ENCODE measurements at regions not wholly inside any gene's neighbourhood (a gene's known extent, or its start where the extent isn't known, plus 50 kb on each side); places are given as distances from the start of the nearest gene placed in this dataset.

DNA sequence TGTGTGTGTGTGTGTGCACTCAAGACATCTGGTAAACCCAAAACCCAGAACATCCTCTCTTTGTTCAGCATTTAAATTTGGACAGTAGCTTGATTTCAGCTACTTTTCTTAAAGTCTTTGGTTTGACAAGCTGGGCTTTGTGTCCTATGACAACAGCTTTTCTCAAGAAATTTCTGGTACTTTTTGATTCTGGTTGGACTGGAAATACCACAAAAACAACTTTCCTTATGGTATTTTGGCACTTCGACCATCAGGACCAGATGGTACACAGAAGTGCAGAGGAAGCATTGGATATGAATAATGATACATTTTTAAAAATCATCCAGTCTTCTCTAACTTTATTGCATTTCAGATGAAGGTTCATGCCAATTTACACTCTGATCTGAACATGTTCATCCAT is 286.6 kb upstream of the FLRT2 start:
- H3K36me3 ChIP-seq (ENCODE audit: control insufficient read depth, insufficient read depth, low read length): no peaks in the 10 kb centered on the region
- H3K4me1 ChIP-seq (ENCODE audit: control insufficient read depth, insufficient read depth, low read length): no peaks in the 10 kb centered on the region
- H3K4me3 ChIP-seq (ENCODE audit: low read depth, low read length): no peak overlapping the region
- H3K27ac ChIP-seq (ENCODE audit: low read depth, low read length): no peak overlapping the region
- whole genome bisulfite sequencing (ENCODE audit: insufficient coverage): no CpG with 5 or more reads among the region's 1 CpG
- DNase-seq (ENCODE audit: low read depth in 4 of 6, low spot score in 6 of 6): peak in 1 of 6 donors; percentile 94
- H3K27me3 ChIP-seq (ENCODE audit: control insufficient read depth, insufficient read depth, low read length): no peaks in the 10 kb centered on the region
- no peaks in the 10 kb centered on the region for H3K9me3 ChIP-seq (ENCODE audit: control insufficient read depth, insufficient read depth, low read length)

DNA sequence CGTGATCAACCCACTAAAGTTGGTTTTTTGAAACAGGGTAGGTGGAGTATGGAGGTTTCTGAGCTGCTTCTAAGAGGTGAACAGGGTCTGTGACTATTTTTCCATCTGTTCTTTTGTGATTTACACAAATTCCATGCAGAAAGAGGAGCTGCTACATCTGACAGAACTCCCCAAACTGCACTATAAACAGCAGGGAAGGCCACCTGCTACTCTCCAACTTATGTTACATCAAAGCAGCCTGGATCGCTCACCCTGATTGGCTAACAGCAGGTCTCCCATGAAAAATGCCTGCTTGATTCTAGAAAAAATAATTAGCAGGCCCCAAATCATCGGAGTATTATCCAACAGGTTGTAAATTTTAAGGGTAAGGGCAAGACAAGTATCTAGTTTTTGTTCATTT is 282.9 kb upstream of the FLRT2 start:
- Histone ChIP-seq H3K4me1 (ENCODE audit: control insufficient read depth, insufficient read depth, low read length) (peaks cover 3% of the 10 kb centered on the region), H3K27me3 (ENCODE audit: control insufficient read depth, insufficient read depth, low read length) (no peaks in the 10 kb centered on the region), H3K27ac (ENCODE audit: low read depth, low read length) (no peak overlapping the region), H3K9me3 (ENCODE audit: control insufficient read depth, insufficient read depth, low read length) (no peaks in the 10 kb centered on the region), H3K36me3 (ENCODE audit: control insufficient read depth, insufficient read depth, low read length) (no peaks in the 10 kb centered on the region), H3K4me3 (ENCODE audit: low read depth, low read length) (no peak overlapping the region)
- WGBS (ENCODE audit: insufficient coverage): 46% methylated on average over 2 of the region's 3 CpGs
- peak in 2 of 6 donors; percentile 78 to 83 for DNase-seq (ENCODE audit: low read depth in 4 of 6, low spot score in 6 of 6)

DNA sequence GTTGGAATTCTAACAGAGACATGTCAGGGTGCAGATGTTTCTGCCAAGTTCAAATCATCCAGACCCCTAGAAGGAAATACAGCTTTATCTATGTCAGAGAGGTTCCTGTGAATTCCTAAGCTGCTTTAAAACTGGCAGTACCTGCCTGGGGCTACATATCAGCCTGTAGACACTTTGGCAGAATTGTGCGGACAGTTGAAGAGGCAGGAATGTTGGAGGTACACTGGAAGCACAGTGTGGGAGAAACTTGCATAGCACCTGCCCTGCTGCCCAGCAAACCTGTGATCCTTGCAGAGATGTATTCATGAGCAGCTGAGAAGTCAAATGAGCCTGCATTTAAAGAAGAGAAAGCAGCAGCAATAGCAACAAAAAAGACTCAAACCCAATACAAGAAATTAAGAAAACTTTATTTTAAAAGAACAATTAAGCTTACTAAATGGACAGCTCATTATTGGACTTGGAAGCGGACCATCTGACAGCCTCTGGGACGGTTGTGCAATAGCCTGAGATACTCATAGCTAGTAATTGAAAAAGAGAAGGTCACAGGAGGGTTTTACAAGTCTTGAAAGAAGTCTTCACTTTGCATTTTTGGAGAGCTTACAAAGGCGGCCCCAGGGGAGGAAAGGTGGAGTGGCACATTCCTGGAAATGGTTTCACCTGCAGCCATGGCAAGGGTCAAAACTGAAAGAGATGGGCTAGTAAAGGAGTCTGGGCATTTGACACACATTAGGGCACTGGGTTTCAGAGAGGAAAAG is 280.9 kb upstream of the FLRT2 start:
- no peak for DNase-seq (ENCODE audit: low read depth in 4 of 6, low spot score in 6 of 6)
- Histone ChIP-seq H3K27me3 (ENCODE audit: control insufficient read depth, insufficient read depth, low read length) (no peaks in the 10 kb centered on the region), H3K9me3 (ENCODE audit: control insufficient read depth, insufficient read depth, low read length) (no peaks in the 10 kb centered on the region), H3K27ac (ENCODE audit: low read depth, low read length) (no peak overlapping the region), H3K4me3 (ENCODE audit: low read depth, low read length) (no peak overlapping the region), H3K36me3 (ENCODE audit: control insufficient read depth, insufficient read depth, low read length) (no peaks in the 10 kb centered on the region), H3K4me1 (ENCODE audit: control insufficient read depth, insufficient read depth, low read length) (peaks cover 3% of the 10 kb centered on the region)
- 87% methylated on average over 2 of the region's 4 CpGs for WGBS (ENCODE audit: insufficient coverage)

DNA sequence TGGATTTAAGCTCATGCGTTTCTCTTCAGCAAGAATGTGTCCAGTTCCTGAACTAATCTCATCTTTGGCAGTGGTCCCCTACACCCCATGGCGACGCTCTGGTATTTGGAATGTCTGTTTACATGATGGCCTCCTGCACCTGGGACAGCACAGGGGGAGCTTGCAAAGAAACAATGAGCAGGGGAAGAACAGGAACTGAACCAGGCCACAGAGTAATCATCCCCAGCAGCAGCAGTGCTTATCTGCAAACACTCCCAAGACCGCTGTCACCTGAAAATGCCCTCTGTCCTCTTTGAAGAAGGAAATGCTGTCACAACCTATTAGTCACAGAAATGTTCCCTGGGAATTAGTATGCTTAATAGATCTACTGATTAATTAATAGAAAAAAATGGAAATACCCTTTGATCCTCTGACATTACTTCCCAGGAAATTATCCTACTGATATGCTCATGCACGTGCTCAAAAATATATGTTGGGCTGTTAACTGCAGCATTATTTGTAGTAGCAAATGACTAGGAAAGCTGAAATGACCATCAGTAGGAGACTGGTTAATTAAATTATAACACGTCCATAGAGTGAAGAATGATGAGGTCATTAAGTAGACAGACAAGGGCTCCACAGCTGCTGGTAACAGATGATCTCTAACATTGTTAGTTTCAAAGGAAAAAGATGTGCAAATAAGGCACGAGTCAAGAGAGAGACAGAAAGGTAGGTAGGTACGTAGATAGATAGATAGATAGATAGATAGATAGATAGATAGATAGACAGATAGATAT is 279.3 kb upstream of the FLRT2 start:
- no peaks in the 10 kb centered on the region for H3K9me3 ChIP-seq (ENCODE audit: control insufficient read depth, insufficient read depth, low read length)
- H3K4me1 ChIP-seq (ENCODE audit: control insufficient read depth, insufficient read depth, low read length): peaks cover 3% of the 10 kb centered on the region
- no peak overlapping the region for H3K4me3 ChIP-seq (ENCODE audit: low read depth, low read length)
- no peak overlapping the region for H3K27ac ChIP-seq (ENCODE audit: low read depth, low read length)
- DNase-seq (ENCODE audit: low read depth in 4 of 6, low spot score in 6 of 6): peak in 2 of 6 donors; percentile 30 to 68
- no peaks in the 10 kb centered on the region for H3K36me3 ChIP-seq (ENCODE audit: control insufficient read depth, insufficient read depth, low read length)
- WGBS (ENCODE audit: insufficient coverage): 50% methylated on average over 5 of the region's 8 CpGs
- no peaks in the 10 kb centered on the region for H3K27me3 ChIP-seq (ENCODE audit: control insufficient read depth, insufficient read depth, low read length)

DNA sequence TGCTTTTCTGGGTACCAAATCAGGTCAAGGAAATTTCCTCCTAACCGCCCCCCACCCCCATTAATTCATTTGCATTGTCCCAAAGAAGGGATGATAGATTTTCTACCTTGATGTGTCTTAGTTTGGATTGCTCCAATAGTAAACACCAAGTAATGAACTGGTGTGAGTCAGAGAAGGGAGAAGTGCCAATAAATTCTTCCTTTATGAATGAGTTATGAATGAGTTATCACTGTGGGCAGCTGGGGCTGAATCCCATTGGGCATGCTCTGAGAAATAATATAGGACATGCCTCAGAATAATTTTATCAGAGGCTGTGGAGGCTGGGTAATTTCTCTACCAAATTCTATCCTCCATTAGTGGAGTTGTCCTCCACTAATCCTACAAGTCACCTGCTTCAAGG is 277.9 kb upstream of the FLRT2 start:
- no peak for DNase-seq (ENCODE audit: low read depth in 4 of 6, low spot score in 6 of 6)
- no peak overlapping the region for H3K4me3 ChIP-seq (ENCODE audit: low read depth, low read length)
- no CpG with 5 or more reads among the region's 1 CpG for WGBS (ENCODE audit: insufficient coverage)
- peaks cover 3% of the 10 kb centered on the region for H3K4me1 ChIP-seq (ENCODE audit: control insufficient read depth, insufficient read depth, low read length)
- no peak overlapping the region for H3K27ac ChIP-seq (ENCODE audit: low read depth, low read length)
- H3K36me3 ChIP-seq (ENCODE audit: control insufficient read depth, insufficient read depth, low read length): no peaks in the 10 kb centered on the region
- no peaks in the 10 kb centered on the region for H3K27me3 ChIP-seq (ENCODE audit: control insufficient read depth, insufficient read depth, low read length)
- no peaks in the 10 kb centered on the region for H3K9me3 ChIP-seq (ENCODE audit: control insufficient read depth, insufficient read depth, low read length)

DNA sequence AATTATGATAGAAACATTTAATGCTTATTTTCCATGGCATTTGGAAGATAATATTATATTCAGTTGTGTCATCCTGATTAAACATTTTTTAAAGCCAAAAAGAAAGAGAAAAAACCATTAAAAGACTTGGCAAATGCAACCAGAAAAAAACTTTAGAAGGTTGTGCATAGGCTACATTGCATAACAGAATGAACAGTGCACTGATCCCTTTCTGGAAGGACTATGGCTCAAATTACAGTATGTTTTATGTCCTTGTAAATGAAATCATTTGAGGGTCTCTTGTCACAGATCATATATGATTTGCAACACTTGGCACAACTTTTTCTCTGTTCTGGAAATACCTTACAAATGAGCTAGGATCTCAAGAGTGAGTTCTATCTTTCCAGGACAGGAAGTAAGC is 275.2 kb upstream of the FLRT2 start:
- no peak for DNase-seq (ENCODE audit: low read depth in 4 of 6, low spot score in 6 of 6)
- H3K27ac ChIP-seq (ENCODE audit: low read depth, low read length): no peak overlapping the region

DNA sequence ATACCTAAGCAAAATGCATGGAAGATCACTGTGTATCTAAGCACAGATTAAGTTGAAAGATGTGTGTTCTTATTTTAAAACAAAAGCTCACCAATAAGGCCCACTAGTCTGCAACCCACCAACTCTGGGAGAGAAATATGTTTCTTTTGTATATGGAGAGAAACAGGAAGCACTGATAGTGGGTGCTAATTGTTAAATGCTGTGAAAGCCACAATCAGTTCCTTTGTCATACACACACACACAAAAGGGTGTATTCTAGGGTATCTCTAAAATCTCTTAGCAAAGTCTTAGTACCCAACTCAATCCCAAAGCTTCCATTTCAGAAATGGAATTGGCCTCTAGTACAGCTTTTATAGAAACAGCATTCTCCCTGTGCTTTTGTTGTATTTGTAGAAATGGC is 272.7 kb upstream of the FLRT2 start:
- no peaks in the 10 kb centered on the region for H3K9me3 ChIP-seq (ENCODE audit: control insufficient read depth, insufficient read depth, low read length)

More for the DNA sequence above, 275.2 kb upstream of the FLRT2 start:
- Histone ChIP-seq H3K4me1 (ENCODE audit: control insufficient read depth, insufficient read depth, low read length) (no peaks in the 10 kb centered on the region), H3K9me3 (ENCODE audit: control insufficient read depth, insufficient read depth, low read length) (no peaks in the 10 kb centered on the region), H3K27me3 (ENCODE audit: control insufficient read depth, insufficient read depth, low read length) (no peaks in the 10 kb centered on the region), H3K4me3 (ENCODE audit: low read depth, low read length) (no peak overlapping the region), H3K36me3 (ENCODE audit: control insufficient read depth, insufficient read depth, low read length) (no peaks in the 10 kb centered on the region)

DNA sequence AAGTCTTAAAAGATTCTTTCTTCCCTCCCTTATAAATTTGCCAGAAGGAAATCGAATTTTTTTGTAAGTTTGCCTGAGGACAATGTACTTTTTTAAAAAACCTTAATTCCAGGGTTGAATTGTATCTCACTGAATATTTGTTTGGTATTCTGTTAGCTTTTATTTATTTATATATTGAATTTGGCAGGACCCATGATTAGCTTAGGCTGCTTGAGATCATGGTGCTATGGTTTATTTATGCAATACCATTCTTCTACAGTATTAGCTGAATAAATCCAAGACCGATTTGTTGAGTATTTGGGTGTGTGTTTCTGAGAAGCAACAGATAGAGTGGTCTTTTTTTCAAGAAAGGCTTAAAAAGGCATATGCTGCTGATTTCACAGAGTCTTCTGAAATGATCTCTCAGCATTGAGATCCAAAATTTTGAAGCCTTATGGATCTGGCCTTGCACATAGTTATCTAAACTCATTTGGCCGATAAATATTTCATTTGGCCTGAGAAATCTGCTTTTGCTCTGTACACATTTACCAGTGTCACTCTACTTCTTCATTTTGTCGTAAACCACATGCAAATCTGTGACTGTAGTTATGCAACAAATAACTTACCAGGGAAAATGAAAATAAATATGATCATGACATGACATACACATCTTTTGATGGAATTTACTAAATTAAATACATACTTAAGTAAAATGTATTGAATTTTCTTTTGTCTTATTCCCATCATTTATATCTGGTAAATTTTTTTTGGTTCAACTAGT is 265.8 kb upstream of the FLRT2 start:
- 100% methylated on average over 1 of the region's 4 CpGs for WGBS (ENCODE audit: insufficient coverage)
- DNase-seq (ENCODE audit: low read depth in 4 of 6, low spot score in 6 of 6): no peak
- no peaks in the 10 kb centered on the region for H3K36me3 ChIP-seq (ENCODE audit: control insufficient read depth, insufficient read depth, low read length)
- no peak overlapping the region for H3K27ac ChIP-seq (ENCODE audit: low read depth, low read length)
- H3K9me3 ChIP-seq (ENCODE audit: control insufficient read depth, insufficient read depth, low read length): no peaks in the 10 kb centered on the region
- no peak overlapping the region for H3K4me3 ChIP-seq (ENCODE audit: low read depth, low read length)
- no peaks in the 10 kb centered on the region for H3K27me3 ChIP-seq (ENCODE audit: control insufficient read depth, insufficient read depth, low read length)
- H3K4me1 ChIP-seq (ENCODE audit: control insufficient read depth, insufficient read depth, low read length): no peaks in the 10 kb centered on the region

More for the DNA sequence above, 272.7 kb upstream of the FLRT2 start:
- no peak overlapping the region for H3K27ac ChIP-seq (ENCODE audit: low read depth, low read length)
- H3K4me3 ChIP-seq (ENCODE audit: low read depth, low read length): no peak overlapping the region
- no peaks in the 10 kb centered on the region for H3K36me3 ChIP-seq (ENCODE audit: control insufficient read depth, insufficient read depth, low read length)
- H3K27me3 ChIP-seq (ENCODE audit: control insufficient read depth, insufficient read depth, low read length): no peaks in the 10 kb centered on the region
- no peaks in the 10 kb centered on the region for H3K4me1 ChIP-seq (ENCODE audit: control insufficient read depth, insufficient read depth, low read length)
- no peak for DNase-seq (ENCODE audit: low read depth in 4 of 6, low spot score in 6 of 6)

DNA sequence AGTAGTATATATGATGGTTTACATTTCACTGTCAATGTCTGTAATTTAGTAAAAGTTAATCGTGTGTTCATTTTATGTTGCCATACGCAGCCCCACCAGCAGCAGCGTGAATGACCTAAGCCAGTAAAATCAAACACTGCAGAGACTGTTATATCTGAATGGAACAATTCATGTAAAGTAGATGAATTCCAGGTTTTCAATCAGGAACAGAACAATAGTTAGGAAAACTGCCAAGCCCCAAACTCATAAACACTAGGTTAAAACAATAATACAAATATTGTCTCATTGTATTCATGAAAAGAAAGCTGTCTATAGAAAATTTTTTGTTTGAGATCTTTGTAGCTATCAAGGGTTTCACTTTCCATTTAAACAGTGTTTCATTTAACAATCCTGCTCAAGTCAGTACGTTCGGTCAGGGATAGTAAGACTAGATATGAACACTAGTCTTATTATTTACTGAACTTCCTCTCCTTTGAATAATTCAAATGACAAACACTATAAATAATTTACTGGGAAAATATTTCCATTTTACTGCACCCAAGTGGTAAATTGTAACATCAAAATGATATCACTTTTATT is 256.8 kb upstream of the FLRT2 start:
- H3K4me3 ChIP-seq (ENCODE audit: low read depth, low read length): no peak overlapping the region
- H3K27me3 ChIP-seq (ENCODE audit: control insufficient read depth, insufficient read depth, low read length): no peaks in the 10 kb centered on the region
- no peaks in the 10 kb centered on the region for H3K4me1 ChIP-seq (ENCODE audit: control insufficient read depth, insufficient read depth, low read length)
- no peaks in the 10 kb centered on the region for H3K9me3 ChIP-seq (ENCODE audit: control insufficient read depth, insufficient read depth, low read length)
- whole genome bisulfite sequencing (ENCODE audit: insufficient coverage): 58% methylated on average over 3 of the region's 5 CpGs
- no peak overlapping the region for H3K27ac ChIP-seq (ENCODE audit: low read depth, low read length)
- H3K36me3 ChIP-seq (ENCODE audit: control insufficient read depth, insufficient read depth, low read length): no peaks in the 10 kb centered on the region
- DNase-seq (ENCODE audit: low read depth in 4 of 6, low spot score in 6 of 6): peak in 1 of 6 donors; percentile 48
